Activated T-cell treated with anti-CD3 and anti-CD28 coated beads, Interleukin-2, amount 50 U/mL, for 72 hours (primary cell): ENCODE measurements at regions not wholly inside any gene's neighbourhood (a gene's known extent, or its start where the extent isn't known, plus 50 kb on each side); places are given as distances from the start of the nearest gene placed in this dataset.

Experiments used
- ATAC-seq, 2 donors: fragments of 150-1000 bp; cut with Tn5 transposase; replicated peaks in 1 of 2; 2 replicates each; pipeline ENCODE4 v1.10.0; 2021; ENCODE audit warnings: moderate library complexity in 2 of 2, mild to moderate bottlenecking in 1 of 2
- DNase-seq, 2 donors: peaks; one replicate each; pipeline ENCODE4 v3.0.0; 2021 to 2022; ENCODE audit warnings: mixed read lengths in 1 of 2
- H3K27ac Mint-ChIP-seq: one replicate; pipeline ENCODE4 v1.8.0; 2022; ENCODE audit warnings: mild to moderate bottlenecking, moderate library complexity, mixed read lengths
- H3K27me3 Mint-ChIP-seq: one replicate; pipeline ENCODE4 v1.8.0; 2022; ENCODE audit warnings: low read depth, mixed read lengths
- H3K36me3 Mint-ChIP-seq, 2 donors: one replicate each; pipeline ENCODE4 v1.8.0; 2022; ENCODE audit warnings: mixed read lengths in 2 of 2, mild to moderate bottlenecking in 1 of 2; ENCODE audit not compliant: insufficient read depth in 2 of 2
- H3K4me1 Mint-ChIP-seq: one replicate; pipeline ENCODE4 v1.8.0; 2022; ENCODE audit warnings: low read depth, mixed read lengths
- H3K4me3 Mint-ChIP-seq, 2 donors: one replicate each; pipeline ENCODE4 v1.8.0; 2022; ENCODE audit warnings: mild to moderate bottlenecking in 2 of 2, mixed read lengths in 2 of 2, moderate library complexity in 2 of 2
- H3K9me3 Mint-ChIP-seq, 2 donors: one replicate each; pipeline ENCODE4 v1.8.0; 2022; ENCODE audit warnings: mixed read lengths in 2 of 2

GRCh38 chr7:50962962-50963374 lies 180.3 kb upstream of the GRB10 start:
- Mint-ChIP-seq H3K9me3 (peaks cover 5 to 8% of the 10 kb centered on the region in 2 donors), H3K4me1 (no peaks in the 10 kb centered on the region), H3K4me3 (no peak overlapping the region), H3K27ac (no peak overlapping the region), H3K36me3 (peaks cover 0 to 3% of the 10 kb centered on the region in 2 donors), H3K27me3 (peaks cover 8% of the 10 kb centered on the region)
- DNase-seq, result no peak
- no peak for ATAC-seq

- Mint-ChIP-seq H3K36me3 (peaks cover 0 to 3% of the 10 kb centered on the region in 2 donors), H3K27ac (no peak overlapping the region), H3K4me1 (no peaks in the 10 kb centered on the region), H3K4me3 (no peak overlapping the region), H3K9me3 (peaks cover 4 to 5% of the 10 kb centered on the region in 2 donors), H3K27me3 (peaks cover 8% of the 10 kb centered on the region)
- DNase-seq (no peak), ATAC-seq (no peak)
Observed at GRCh38 chr7:50962281-50962883, 179.7 kb upstream of the GRB10 start.

- no peak for ATAC-seq
- Mint-ChIP-seq H3K9me3 (no peaks in the 10 kb centered on the region), H3K4me3 (no peak overlapping the region), H3K27ac (no peak overlapping the region), H3K4me1 (no peaks in the 10 kb centered on the region), H3K36me3 (no peaks in the 10 kb centered on the region), H3K27me3 (peaks cover 8% of the 10 kb centered on the region)
- no peak for DNase-seq
Observed at GRCh38 chr7:50960621-50961310, 178.1 kb upstream of the GRB10 start.

GRCh38 chr7:50959991-50960390 lies 177.3 kb upstream of the GRB10 start:
- Mint-ChIP-seq H3K9me3 (no peaks in the 10 kb centered on the region), H3K4me1 (no peaks in the 10 kb centered on the region), H3K27me3 (peaks cover 8% of the 10 kb centered on the region), H3K27ac (no peak overlapping the region), H3K4me3 (no peak overlapping the region), H3K36me3 (no peaks in the 10 kb centered on the region)
- no peak for DNase-seq
- ATAC-seq, result no peak

GRCh38 chr7:50959560-50959959 lies 176.9 kb upstream of the GRB10 start:
- H3K27me3 Mint-ChIP-seq, result peaks cover 8% of the 10 kb centered on the region
- no peaks in the 10 kb centered on the region for H3K36me3 Mint-ChIP-seq
- no peak overlapping the region for H3K4me3 Mint-ChIP-seq
- no peak overlapping the region for H3K27ac Mint-ChIP-seq
- DNase-seq (no peak), ATAC-seq (no peak)
- H3K9me3 Mint-ChIP-seq, result no peaks in the 10 kb centered on the region
- H3K4me1 Mint-ChIP-seq, result no peaks in the 10 kb centered on the region

- peaks cover 8% of the 10 kb centered on the region for H3K27me3 Mint-ChIP-seq
- H3K4me1 Mint-ChIP-seq, result no peaks in the 10 kb centered on the region
- no peaks in the 10 kb centered on the region for H3K9me3 Mint-ChIP-seq
- H3K4me3 Mint-ChIP-seq, result no peak overlapping the region
- H3K36me3 Mint-ChIP-seq, result no peaks in the 10 kb centered on the region
- H3K27ac Mint-ChIP-seq, result no peak overlapping the region
- DNase-seq (no peak), ATAC-seq (no peak)
Observed at GRCh38 chr7:50957855-50958254, 175.2 kb upstream of the GRB10 start.

GRCh38 chr7:50957431-50957830 lies 174.7 kb upstream of the GRB10 start:
- Mint-ChIP-seq H3K4me3 (no peak overlapping the region), H3K36me3 (no peaks in the 10 kb centered on the region), H3K4me1 (no peaks in the 10 kb centered on the region), H3K27ac (no peak overlapping the region), H3K9me3 (no peaks in the 10 kb centered on the region), H3K27me3 (peaks cover 8% of the 10 kb centered on the region)
- no peak for ATAC-seq
- DNase-seq, result no peak

- Mint-ChIP-seq H3K27ac (no peak overlapping the region), H3K27me3 (peaks cover 6% of the 10 kb centered on the region), H3K36me3 (no peaks in the 10 kb centered on the region), H3K4me3 (no peak overlapping the region), H3K9me3 (no peaks in the 10 kb centered on the region), H3K4me1 (no peaks in the 10 kb centered on the region)
- DNase-seq (no peak), ATAC-seq (no peak)
Observed at GRCh38 chr7:50956522-50957155, 173.9 kb upstream of the GRB10 start.

GRCh38 chr7:50954716-50955115 lies 172.0 kb upstream of the GRB10 start:
- Mint-ChIP-seq H3K4me3 (no peak overlapping the region), H3K9me3 (no peaks in the 10 kb centered on the region), H3K36me3 (peaks cover 0 to 1% of the 10 kb centered on the region in 2 donors), H3K27me3 (no peaks in the 10 kb centered on the region), H3K27ac (no peak overlapping the region), H3K4me1 (no peaks in the 10 kb centered on the region)
- no peak for DNase-seq
- ATAC-seq, result no peak

GRCh38 chr7:50954245-50954644 lies 171.5 kb upstream of the GRB10 start:
- no peaks in the 10 kb centered on the region for H3K4me1 Mint-ChIP-seq
- H3K27ac Mint-ChIP-seq, result no peak overlapping the region
- DNase-seq (no peak), ATAC-seq (no peak)
- H3K36me3 Mint-ChIP-seq, result peaks cover 0 to 1% of the 10 kb centered on the region in 2 donors
- peaks cover 0 to 1% of the 10 kb centered on the region in 2 donors for H3K9me3 Mint-ChIP-seq
- no peak overlapping the region for H3K4me3 Mint-ChIP-seq
- H3K27me3 Mint-ChIP-seq, result no peaks in the 10 kb centered on the region

- Mint-ChIP-seq H3K4me1 (no peaks in the 10 kb centered on the region), H3K27ac (no peak overlapping the region), H3K36me3 (peaks cover 0 to 1% of the 10 kb centered on the region in 2 donors), H3K4me3 (no peak overlapping the region), H3K9me3 (peaks cover 0 to 1% of the 10 kb centered on the region in 2 donors), H3K27me3 (no peaks in the 10 kb centered on the region)
- no peak for ATAC-seq
- DNase-seq, result no peak
Observed at GRCh38 chr7:50953820-50954219, 171.1 kb upstream of the GRB10 start.

GRCh38 chr7:50953303-50953702 lies 170.6 kb upstream of the GRB10 start:
- Mint-ChIP-seq H3K4me1 (no peaks in the 10 kb centered on the region), H3K4me3 (no peak overlapping the region), H3K36me3 (peaks cover 1 to 2% of the 10 kb centered on the region in 2 donors), H3K27ac (no peak overlapping the region), H3K9me3 (peaks cover 2 to 3% of the 10 kb centered on the region in 2 donors), H3K27me3 (peaks cover 2% of the 10 kb centered on the region)
- ATAC-seq (no peak), DNase-seq (no peak)

- Mint-ChIP-seq H3K27ac (no peak overlapping the region), H3K9me3 (peaks cover 4% of the 10 kb centered on the region in 2 donors), H3K4me3 (no peak overlapping the region), H3K27me3 (peaks cover 7% of the 10 kb centered on the region), H3K4me1 (no peaks in the 10 kb centered on the region), H3K36me3 (peaks cover 3% of the 10 kb centered on the region in 2 donors)
- no peak for DNase-seq
- ATAC-seq, result no peak
Observed at GRCh38 chr7:50952544-50952943, 169.8 kb upstream of the GRB10 start.
